ENCODE measurements at regions not wholly inside any gene's neighbourhood (a gene's known extent, or its start where the extent isn't known, plus 50 kb on each side); places are given as distances from the start of the nearest gene placed in this dataset.

DNA sequence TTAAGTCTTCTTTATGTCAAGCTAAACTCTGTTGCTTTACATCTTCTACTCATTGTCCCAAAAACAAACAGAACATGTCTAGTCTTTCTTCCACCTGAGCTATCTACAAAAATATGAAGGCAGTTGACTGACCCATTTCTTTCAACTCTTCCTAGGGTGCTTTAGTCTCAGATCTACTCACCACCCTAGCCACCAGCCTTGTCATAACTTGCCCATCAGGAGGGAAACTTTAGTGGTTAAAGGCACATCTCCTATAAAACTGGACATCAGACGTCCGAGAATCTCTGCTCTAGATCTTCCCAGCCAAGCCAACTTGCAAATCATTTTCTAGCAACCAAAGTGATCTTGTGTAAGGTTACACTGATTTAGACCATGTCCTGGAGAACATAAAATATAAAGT, 205.0 kb downstream of the ACTL7B start:
- Mint-ChIP-seq H3K27ac (ENCODE audit: unreplicated experiment) (no peak overlapping the region), H3K4me3 (no peak overlapping the region), H3K4me1 (no peaks in the 10 kb centered on the region), H3K27me3 (ENCODE audit: low read depth) (peaks cover 14% of the 10 kb centered on the region), H3K36me3 (ENCODE audit: low read depth) (no peaks in the 10 kb centered on the region), H3K9me3 (no peaks in the 10 kb centered on the region)
- no peak for TF ChIP-seq CTCF (conservative IDR thresholded peaks at IDR 0.05)
- no peak for DNase-seq (ENCODE audit: low read depth, low spot score)

GRCh38 chr9:108645520-108645919, 210.3 kb downstream of the ACTL7B start:
- DNase-seq (ENCODE audit: low read depth, low spot score), result no peak
- H3K36me3 Mint-ChIP-seq (ENCODE audit: low read depth), result no peaks in the 10 kb centered on the region
- H3K4me3 Mint-ChIP-seq, result no peak overlapping the region
- H3K27ac Mint-ChIP-seq (ENCODE audit: unreplicated experiment), result no peak overlapping the region
- H3K4me1 Mint-ChIP-seq, result no peaks in the 10 kb centered on the region
- no peak for TF ChIP-seq CTCF (conservative IDR thresholded peaks at IDR 0.05)
- peaks cover 4% of the 10 kb centered on the region for H3K27me3 Mint-ChIP-seq (ENCODE audit: low read depth)
- no peaks in the 10 kb centered on the region for H3K9me3 Mint-ChIP-seq

DNA sequence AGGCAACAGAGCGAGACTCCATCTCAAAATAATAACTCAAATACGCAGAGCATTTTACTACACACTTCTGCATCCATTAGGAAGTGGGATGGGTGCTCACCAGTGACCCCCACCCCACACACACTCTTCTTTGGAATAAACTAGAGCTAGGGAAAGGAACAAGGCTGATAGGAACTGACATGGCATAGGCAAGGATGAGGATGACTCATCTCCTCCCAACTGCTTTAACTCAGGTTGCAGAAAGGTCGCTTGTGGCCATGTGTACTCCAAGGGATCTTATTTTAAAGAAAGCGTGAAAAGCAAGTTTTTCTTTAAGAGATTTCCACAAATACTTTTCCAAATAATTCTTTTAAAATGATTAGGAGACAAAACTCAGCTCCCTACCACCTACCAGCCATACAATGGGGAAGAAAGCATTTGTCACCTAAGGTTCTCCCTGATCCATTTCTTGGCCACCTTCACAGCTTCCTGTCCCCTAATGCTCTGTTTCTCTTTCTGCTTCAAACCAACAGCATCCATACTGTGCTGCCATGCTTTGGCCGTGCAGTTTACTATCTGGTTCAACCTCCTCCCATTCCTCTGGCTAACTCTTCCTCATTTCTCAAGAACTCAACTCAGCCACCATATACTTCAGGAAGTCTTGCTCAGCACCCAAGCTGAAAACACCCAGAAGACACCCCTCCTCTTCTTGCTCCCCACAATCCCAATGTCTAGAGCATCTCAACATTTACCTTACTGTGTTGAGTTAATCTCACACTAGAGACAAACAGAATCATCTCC, 211.9 kb downstream of the ACTL7B start:
- no peak for DNase-seq (ENCODE audit: low read depth, low spot score)
- peaks cover 4% of the 10 kb centered on the region for H3K27me3 Mint-ChIP-seq (ENCODE audit: low read depth)
- no peaks in the 10 kb centered on the region for H3K9me3 Mint-ChIP-seq
- no peaks in the 10 kb centered on the region for H3K4me1 Mint-ChIP-seq
- no peak for TF ChIP-seq CTCF (conservative IDR thresholded peaks at IDR 0.05)
- no peak overlapping the region for H3K27ac Mint-ChIP-seq (ENCODE audit: unreplicated experiment)
- no peak overlapping the region for H3K4me3 Mint-ChIP-seq
- no peaks in the 10 kb centered on the region for H3K36me3 Mint-ChIP-seq (ENCODE audit: low read depth)

DNA sequence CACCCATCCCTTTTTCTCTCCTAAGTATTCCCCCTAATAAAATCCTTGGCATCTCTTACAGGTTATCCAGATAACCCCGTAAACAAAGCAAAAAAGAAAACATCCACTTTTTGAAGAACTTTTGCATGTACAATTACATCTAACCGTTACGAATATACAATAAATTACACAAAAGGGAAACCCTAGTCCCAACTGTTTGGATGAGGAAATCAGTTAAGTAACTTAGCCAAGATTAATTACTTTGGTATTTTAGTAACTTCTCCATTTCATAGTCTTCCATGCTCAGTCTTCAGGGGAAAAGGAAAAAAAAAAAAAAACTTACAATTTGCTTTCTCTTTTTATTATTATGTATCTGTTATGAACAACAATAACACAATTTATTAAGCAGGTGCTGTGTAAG, 212.9 kb downstream of the ACTL7B start:
- H3K27me3 Mint-ChIP-seq (ENCODE audit: low read depth), result peaks cover 4% of the 10 kb centered on the region
- H3K36me3 Mint-ChIP-seq (ENCODE audit: low read depth), result no peaks in the 10 kb centered on the region
- H3K9me3 Mint-ChIP-seq, result no peaks in the 10 kb centered on the region
- H3K27ac Mint-ChIP-seq (ENCODE audit: unreplicated experiment), result no peak overlapping the region
- H3K4me3 Mint-ChIP-seq, result no peak overlapping the region
- no peak for DNase-seq (ENCODE audit: low read depth, low spot score)
- no peaks in the 10 kb centered on the region for H3K4me1 Mint-ChIP-seq
- no peak for TF ChIP-seq CTCF (conservative IDR thresholded peaks at IDR 0.05)

- no peaks in the 10 kb centered on the region for H3K36me3 Mint-ChIP-seq (ENCODE audit: low read depth)
- no peak for DNase-seq (ENCODE audit: low read depth, low spot score)
- H3K9me3 Mint-ChIP-seq, result no peaks in the 10 kb centered on the region
- no peak overlapping the region for H3K4me3 Mint-ChIP-seq
- peaks cover 4% of the 10 kb centered on the region for H3K27me3 Mint-ChIP-seq (ENCODE audit: low read depth)
- no peak for TF ChIP-seq CTCF (conservative IDR thresholded peaks at IDR 0.05)
- no peak overlapping the region for H3K27ac Mint-ChIP-seq (ENCODE audit: unreplicated experiment)
- peaks cover 9% of the 10 kb centered on the region for H3K4me1 Mint-ChIP-seq
Observed at GRCh38 chr9:108640230-108640629, 215.6 kb downstream of the ACTL7B start.

Measured in neural crest cell (in vitro differentiated cells).